HepG2 (cell line): ENCODE measurements at regions not wholly inside any gene's neighbourhood (a gene's known extent, or its start where the extent isn't known, plus 50 kb on each side); places are given as distances from the start of the nearest gene placed in this dataset.

Experiments used
- ATAC-seq: fragments of 200-7000 bp; cut with Tn5 transposase; 3 replicates; pipeline ENCODE4 v1.9.1; 2020; ENCODE audit warnings: mild to moderate bottlenecking, moderate library complexity
- BruUV-seq: library from RNA; stranded (reverse); fragments of 400-500 nt; replicated peaks from 2 replicates; lab custom pipeline; 2021; lab: Mats Ljungman, UMichigan
- CTCF ChIA-PET: fragments of 300-600 bp; formaldehyde crosslinking; extraction: SDS; loops from one replicate; lab custom pipeline; 2021; ENCODE audit warnings: low total read pairs, inconsistent platforms, low intra/inter-chr PET ratio; lab: Yijun Ruan, JAX
- POLR2A ChIA-PET: fragments of 350-600 bp; sonication (Branson Sonifier 250); formaldehyde crosslinking; loops from one replicate; lab custom pipeline; 2020; ENCODE audit warnings: antibody characterized with exemption, inconsistent platforms; lab: Yijun Ruan, JAX
- DNase-seq: peaks from one replicate; pipeline ENCODE4 v3.0.0-alpha.2; 2015; ENCODE audit warnings: low spot score
- FAIRE-seq: peaks from 3 replicates; lab custom pipeline; 2011; peaks lifted over from hg19 to GRCh38; lab: Jason Lieb, UNC
- H2AFZ ChIP-seq: one replicate; pipeline ENCODE4 v1.6.1; 2011; ENCODE audit warnings: low read length, inconsistent platforms
- H3K27ac ChIP-seq: fragments of 300-600 bp; 3 replicates; pipeline ENCODE4 v1.8.0; 2011; ENCODE audit warnings: mixed run types, mild to moderate bottlenecking, mixed read lengths, low read length, inconsistent platforms; ENCODE audit not compliant: insufficient read depth; ENCODE audit errors: extremely low read length
- H3K27me3 ChIP-seq, 2 experiments: fragments of 200-600 bp in 1 of 2; 2 replicates in 1 of 2; 3 replicates in 1 of 2; pipeline versions ENCODE4 v1.6.0 to v1.8.0; 2011; ENCODE audit warnings: low read length in 2 of 2, mild to moderate bottlenecking in 2 of 2, moderate library complexity in 2 of 2, inconsistent platforms in 1 of 2; ENCODE audit not compliant: insufficient read depth in 2 of 2, control insufficient read depth in 1 of 2
- H3K36me3 ChIP-seq, 2 experiments: fragments of 200-600 bp in 1 of 2; replicated peaks in 1 of 2; 2 replicates in 1 of 2; 3 replicates in 1 of 2; pipeline versions ENCODE4 v1.5.1 to v1.8.0; 2011; ENCODE audit warnings: low read length in 2 of 2, inconsistent platforms in 1 of 2; ENCODE audit not compliant: insufficient read depth in 2 of 2, control insufficient read depth in 1 of 2
- H3K4me1 ChIP-seq: 2 replicates; pipeline ENCODE4 v1.5.1; 2012; ENCODE audit warnings: low read length, inconsistent platforms; ENCODE audit not compliant: insufficient read depth
- H3K4me2 ChIP-seq: 2 replicates; pipeline ENCODE4 v1.6.0; 2011; ENCODE audit warnings: low read depth, low read length, inconsistent platforms
- H3K4me3 ChIP-seq, 3 experiments: fragments of 200-600 bp in 1 of 3; sonication (generic), shearing (Covaris generic) in 1 of 3; replicated peaks in 1 of 3; 2 replicates each; pipeline ENCODE4 v1.5.1; 2011 to 2016; ENCODE audit warnings: low read length in 3 of 3, inconsistent platforms in 2 of 3, low read depth in 2 of 3, mild to moderate bottlenecking in 2 of 3, control low read depth in 1 of 3, mixed read lengths in 1 of 3; ENCODE audit not compliant: insufficient read depth in 1 of 3
- H3K79me2 ChIP-seq: one replicate; pipeline ENCODE4 v1.6.1; 2011; ENCODE audit warnings: low read length, inconsistent platforms; ENCODE audit not compliant: insufficient read depth
- H3K9ac ChIP-seq: 2 replicates; pipeline ENCODE4 v1.6.0; 2011; ENCODE audit warnings: mild to moderate bottlenecking, low read depth, low read length, inconsistent platforms; ENCODE audit not compliant: insufficient read depth
- H3K9me3 ChIP-seq: 2 replicates; pipeline ENCODE4 v1.5.1; 2012; ENCODE audit warnings: mild to moderate bottlenecking, low read length
- H4K20me1 ChIP-seq: 2 replicates; pipeline ENCODE4 v1.6.0; 2011; ENCODE audit warnings: inconsistent platforms, mild to moderate bottlenecking, low read length, moderate library complexity; ENCODE audit not compliant: insufficient read depth
- SKI ChIP-seq: fragments of 450-650 bp; IDR thresholded peaks from one replicate; pipeline ENCODE4 v1.6.1; 2018; ENCODE audit warnings: mild to moderate bottlenecking; ENCODE audit not compliant: partially characterized antibody
- SP4 ChIP-seq: sonication (generic); formaldehyde crosslinking; IDR thresholded peaks from 2 replicates; pipeline ENCODE4 v1.8.1; 2023; ENCODE audit warnings: mild to moderate bottlenecking, missing genetic modification reagents
- SYNCRIP ChIP-seq: fragments of 200-400 bp; formaldehyde crosslinking; IDR thresholded peaks from 2 replicates; pipeline ENCODE4 v1.6.1; 2018; ENCODE audit warnings: mild to moderate bottlenecking, low read depth, low read length; ENCODE audit not compliant: insufficient read depth
- ZFY ChIP-seq: sonication (generic); formaldehyde crosslinking; IDR thresholded peaks from 2 replicates; pipeline ENCODE4 v1.4.0; 2020; ENCODE audit warnings: missing genetic modification reagents
- ZNF24 ChIP-seq: fragments of 450-650 bp; IDR thresholded peaks from 2 replicates; pipeline ENCODE4 v1.6.1; 2017; ENCODE audit warnings: antibody characterized with exemption, mild to moderate bottlenecking
- ZNF34 ChIP-seq: sonication (generic); formaldehyde crosslinking; IDR thresholded peaks from 2 replicates; pipeline ENCODE4 v1.4.0; 2020; ENCODE audit warnings: mild to moderate bottlenecking, missing genetic modification reagents, borderline replicate concordance
- WGBS: methylation state at CpG from one replicate; pipeline ENCODE4 v1.1.6; 2017; ENCODE audit warnings: low lambda C conversion rate; 5-methylcytosine and 5-hydroxymethylcytosine counted together
- in situ Hi-C: cut with HindIII; loops from 2 replicates; pipeline ENCODE4 v1.10.0; 2017; ENCODE audit warnings: low pct_unique_long_range_greater_than_20kb; ENCODE audit not compliant: extremely low pct_ligation_motif_present
- intact Hi-C: fragments of 100-400 bp; cut with micrococcal nuclease; formaldehyde crosslinking; loops from one replicate; pipeline ENCODE4 v1.10.0; 2022; ENCODE audit not compliant: unreplicated experiment
- TF ChIP-seq, protein P1 (sequence below): sonication (generic); formaldehyde crosslinking; IDR thresholded peaks from 2 replicates; pipeline ENCODE4 v1.4.0; 2020; ENCODE audit warnings: missing genetic modification reagents
- TF ChIP-seq, protein P2 (sequence below): sonication (generic); formaldehyde crosslinking; IDR thresholded peaks from 2 replicates; pipeline ENCODE4 v1.4.0; 2020; ENCODE audit warnings: mild to moderate bottlenecking, missing genetic modification reagents
- TF ChIP-seq, protein P3 (sequence below): sonication (generic); formaldehyde crosslinking; IDR thresholded peaks from 2 replicates; pipeline ENCODE4 v1.5.1; 2020; ENCODE audit warnings: mild to moderate bottlenecking, missing genetic modification reagents, moderate library complexity

DNA sequence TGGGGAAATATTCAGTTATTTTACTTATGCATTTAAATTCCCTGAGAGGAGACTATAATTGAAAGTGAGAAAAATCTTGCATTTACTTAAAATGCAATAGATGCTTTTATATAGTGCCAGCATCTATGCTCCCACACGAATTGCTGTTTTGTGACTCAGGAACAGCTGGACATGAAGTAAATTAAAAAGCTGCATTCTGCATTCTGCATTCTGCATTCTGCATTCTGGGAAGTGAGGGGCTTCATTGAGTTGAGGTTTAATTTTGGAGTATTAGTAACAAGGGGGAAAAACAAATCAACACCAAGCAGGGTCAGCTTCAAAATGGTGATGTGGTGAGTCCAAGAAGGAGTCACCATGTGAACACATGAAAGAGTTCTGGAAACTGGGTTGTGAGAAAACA is 101.2 kb downstream of the C12orf50 start:
- H3K9ac ChIP-seq, result no peak overlapping the region
- no peaks in the 10 kb centered on the region for H4K20me1 ChIP-seq
- H3K27me3 ChIP-seq, result no peaks in the 10 kb centered on the region; a peak in 1 of 5 replicates
- POLR2A ChIA-PET, result no interaction called here
- H3K9me3 ChIP-seq, result no peaks in the 10 kb centered on the region
- in situ Hi-C loops, result no loop called here
- DNase-seq (no peak), FAIRE-seq (no peak), ATAC-seq (no peak)
- H2AFZ ChIP-seq, result no peak overlapping the region
- intact Hi-C loops, result no loop called here
- 0% methylated on average over 1 of the region's 1 CpG for WGBS
- H3K4me1 ChIP-seq, result no peaks in the 10 kb centered on the region
- H3K79me2 ChIP-seq, result no peaks in the 10 kb centered on the region
- no peak overlapping the region for H3K27ac ChIP-seq
- CTCF ChIA-PET, result no interaction called here
- TF ChIP-seq ZNF24 (no peak), SKI (no peak), ZNF34 (CRISPR knock-in tag) (no peak), SYNCRIP (no peak), SP4 (no peak), ZFY (CRISPR knock-in tag) (no peak)
- TF ChIP-seq, protein P1, sequence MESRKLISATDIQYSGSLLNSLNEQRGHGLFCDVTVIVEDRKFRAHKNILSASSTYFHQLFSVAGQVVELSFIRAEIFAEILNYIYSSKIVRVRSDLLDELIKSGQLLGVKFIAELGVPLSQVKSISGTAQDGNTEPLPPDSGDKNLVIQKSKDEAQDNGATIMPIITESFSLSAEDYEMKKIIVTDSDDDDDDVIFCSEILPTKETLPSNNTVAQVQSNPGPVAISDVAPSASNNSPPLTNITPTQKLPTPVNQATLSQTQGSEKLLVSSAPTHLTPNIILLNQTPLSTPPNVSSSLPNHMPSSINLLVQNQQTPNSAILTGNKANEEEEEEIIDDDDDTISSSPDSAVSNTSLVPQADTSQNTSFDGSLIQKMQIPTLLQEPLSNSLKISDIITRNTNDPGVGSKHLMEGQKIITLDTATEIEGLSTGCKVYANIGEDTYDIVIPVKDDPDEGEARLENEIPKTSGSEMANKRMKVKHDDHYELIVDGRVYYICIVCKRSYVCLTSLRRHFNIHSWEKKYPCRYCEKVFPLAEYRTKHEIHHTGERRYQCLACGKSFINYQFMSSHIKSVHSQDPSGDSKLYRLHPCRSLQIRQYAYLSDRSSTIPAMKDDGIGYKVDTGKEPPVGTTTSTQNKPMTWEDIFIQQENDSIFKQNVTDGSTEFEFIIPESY (CRISPR knock-in tag), result no peak
- TF ChIP-seq, protein P2, sequence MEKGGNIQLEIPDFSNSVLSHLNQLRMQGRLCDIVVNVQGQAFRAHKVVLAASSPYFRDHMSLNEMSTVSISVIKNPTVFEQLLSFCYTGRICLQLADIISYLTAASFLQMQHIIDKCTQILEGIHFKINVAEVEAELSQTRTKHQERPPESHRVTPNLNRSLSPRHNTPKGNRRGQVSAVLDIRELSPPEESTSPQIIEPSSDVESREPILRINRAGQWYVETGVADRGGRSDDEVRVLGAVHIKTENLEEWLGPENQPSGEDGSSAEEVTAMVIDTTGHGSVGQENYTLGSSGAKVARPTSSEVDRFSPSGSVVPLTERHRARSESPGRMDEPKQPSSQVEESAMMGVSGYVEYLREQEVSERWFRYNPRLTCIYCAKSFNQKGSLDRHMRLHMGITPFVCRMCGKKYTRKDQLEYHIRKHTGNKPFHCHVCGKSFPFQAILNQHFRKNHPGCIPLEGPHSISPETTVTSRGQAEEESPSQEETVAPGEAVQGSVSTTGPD (CRISPR knock-in tag), result no peak
- TF ChIP-seq, protein P3, sequence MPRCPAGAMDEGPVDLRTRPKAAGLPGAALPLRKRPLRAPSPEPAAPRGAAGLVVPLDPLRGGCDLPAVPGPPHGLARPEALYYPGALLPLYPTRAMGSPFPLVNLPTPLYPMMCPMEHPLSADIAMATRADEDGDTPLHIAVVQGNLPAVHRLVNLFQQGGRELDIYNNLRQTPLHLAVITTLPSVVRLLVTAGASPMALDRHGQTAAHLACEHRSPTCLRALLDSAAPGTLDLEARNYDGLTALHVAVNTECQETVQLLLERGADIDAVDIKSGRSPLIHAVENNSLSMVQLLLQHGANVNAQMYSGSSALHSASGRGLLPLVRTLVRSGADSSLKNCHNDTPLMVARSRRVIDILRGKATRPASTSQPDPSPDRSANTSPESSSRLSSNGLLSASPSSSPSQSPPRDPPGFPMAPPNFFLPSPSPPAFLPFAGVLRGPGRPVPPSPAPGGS (CRISPR knock-in tag), result no peak
- H3K36me3 ChIP-seq, result no peaks in the 10 kb centered on the region
- H3K4me3 ChIP-seq, result no peak overlapping the region
- H3K4me2 ChIP-seq, result no peak overlapping the region
- BruUV-seq, result no TSS peak
